Neural progenitor cell (in vitro differentiated cells): ENCODE measurements at regions not wholly inside any gene's neighbourhood (a gene's known extent, or its start where the extent isn't known, plus 50 kb on each side); places are given as distances from the start of the nearest gene placed in this dataset.

ENCODE experiments used
- DNase-seq: peaks from one replicate; pipeline ENCODE4 v3.0.0-alpha.2; 2016; ENCODE audit warnings: low spot score
- H2AFZ ChIP-seq: fragments of 200-600 bp; sonication (generic); replicated peaks from 2 replicates; pipeline ENCODE4 v1.6.1; 2016; ENCODE audit warnings: antibody characterized with exemption
- H3F3A ChIP-seq: fragments of 200-600 bp; sonication (generic); 2 replicates; pipeline ENCODE4 v1.6.1; 2016; ENCODE audit warnings: antibody characterized with exemption, low read depth
- H3K27ac ChIP-seq: fragments of 200-600 bp; sonication (generic); 2 replicates; pipeline ENCODE4 v1.5.1; 2016; ENCODE audit warnings: mild to moderate bottlenecking
- H3K27me3 ChIP-seq: fragments of 200-600 bp; sonication (generic); 2 replicates; pipeline ENCODE4 v1.6.1; 2016; ENCODE audit warnings: mild to moderate bottlenecking, moderate library complexity
- H3K36me3 ChIP-seq: fragments of 200-600 bp; sonication (generic); 2 replicates; pipeline ENCODE4 v1.5.1; 2016
- H3K4me1 ChIP-seq: fragments of 200-600 bp; sonication (generic); 2 replicates; pipeline ENCODE4 v1.6.1; 2016; ENCODE audit warnings: mixed run types
- H3K4me2 ChIP-seq: fragments of 200-600 bp; sonication (generic); 2 replicates; pipeline ENCODE4 v1.6.1; 2016
- H3K4me3 ChIP-seq: fragments of 200-600 bp; sonication (generic); 2 replicates; pipeline ENCODE4 v1.5.1; 2016
- H3K79me2 ChIP-seq: fragments of 200-600 bp; sonication (generic); 2 replicates; pipeline ENCODE4 v1.6.1; 2016; ENCODE audit warnings: low read depth
- H3K9ac ChIP-seq: fragments of 200-600 bp; sonication (generic); 2 replicates; pipeline ENCODE4 v1.6.1; 2016
- H3K9me3 ChIP-seq: fragments of 200-600 bp; sonication (generic); 2 replicates; pipeline ENCODE4 v1.5.1; 2016; ENCODE audit warnings: low read depth
- H4K20me1 ChIP-seq: fragments of 200-600 bp; sonication (generic); 2 replicates; pipeline ENCODE4 v1.6.1; 2016; ENCODE audit warnings: low read depth
- H3K27ac Mint-ChIP-seq: 3 replicates; pipeline ENCODE4 v1.8.0; 2021; ENCODE audit warnings: mixed read lengths
- H3K27me3 Mint-ChIP-seq: 2 replicates; pipeline ENCODE4 v1.8.0; 2022; ENCODE audit warnings: low read depth, mild to moderate bottlenecking, inconsistent platforms, moderate library complexity, mixed read lengths; ENCODE audit not compliant: insufficient read depth
- H3K36me3 Mint-ChIP-seq: 3 replicates; pipeline ENCODE4 v1.8.0; 2021; ENCODE audit warnings: mixed read lengths
- H3K4me1 Mint-ChIP-seq: 3 replicates; pipeline ENCODE4 v1.8.0; 2021; ENCODE audit warnings: mixed read lengths
- H3K4me3 Mint-ChIP-seq: 3 replicates; pipeline ENCODE4 v1.8.0; 2021; ENCODE audit warnings: mild to moderate bottlenecking, moderate library complexity, mixed read lengths
- H3K9me3 Mint-ChIP-seq: 3 replicates; pipeline ENCODE4 v1.8.0; 2020; ENCODE audit warnings: mixed read lengths
- EZH2 ChIP-seq: fragments of 200-600 bp; sonication (generic); IDR thresholded peaks from 2 replicates; pipeline ENCODE4 v1.6.1; 2017; ENCODE audit warnings: antibody characterized with exemption, mild to moderate bottlenecking, moderate library complexity
- EZH2phosphoT487 ChIP-seq: fragments of 200-600 bp; sonication (generic); IDR thresholded peaks from 2 replicates; pipeline ENCODE4 v1.6.1; 2017; ENCODE audit warnings: antibody characterized with exemption
- TF ChIP-seq, protein P1 (sequence below): fragments of 200-600 bp; sonication (generic); IDR thresholded peaks from 2 replicates; pipeline ENCODE4 v1.5.1; 2017; ENCODE audit warnings: antibody characterized with exemption, mild to moderate bottlenecking

- Histone ChIP-seq H3K4me2 (no peak overlapping the region), H4K20me1 (no peaks in the 10 kb centered on the region), H3K4me3 (no peak overlapping the region), H3K36me3 (no peaks in the 10 kb centered on the region), H3K27me3 (no peaks in the 10 kb centered on the region), H3K79me2 (no peaks in the 10 kb centered on the region), H3K27ac (no peak overlapping the region), H3K9me3 (no peaks in the 10 kb centered on the region), H3K4me1 (no peaks in the 10 kb centered on the region), H3K9ac (no peak overlapping the region), H2AFZ (no peak overlapping the region), H3F3A (no peaks in the 10 kb centered on the region)
- H3K36me3 Mint-ChIP-seq = no peaks in the 10 kb centered on the region
- no peak overlapping the region for H3K27ac Mint-ChIP-seq
- no peaks in the 10 kb centered on the region for H3K27me3 Mint-ChIP-seq
- no peak for DNase-seq
- TF ChIP-seq EZH2 = no peak
- TF ChIP-seq, protein P1, sequence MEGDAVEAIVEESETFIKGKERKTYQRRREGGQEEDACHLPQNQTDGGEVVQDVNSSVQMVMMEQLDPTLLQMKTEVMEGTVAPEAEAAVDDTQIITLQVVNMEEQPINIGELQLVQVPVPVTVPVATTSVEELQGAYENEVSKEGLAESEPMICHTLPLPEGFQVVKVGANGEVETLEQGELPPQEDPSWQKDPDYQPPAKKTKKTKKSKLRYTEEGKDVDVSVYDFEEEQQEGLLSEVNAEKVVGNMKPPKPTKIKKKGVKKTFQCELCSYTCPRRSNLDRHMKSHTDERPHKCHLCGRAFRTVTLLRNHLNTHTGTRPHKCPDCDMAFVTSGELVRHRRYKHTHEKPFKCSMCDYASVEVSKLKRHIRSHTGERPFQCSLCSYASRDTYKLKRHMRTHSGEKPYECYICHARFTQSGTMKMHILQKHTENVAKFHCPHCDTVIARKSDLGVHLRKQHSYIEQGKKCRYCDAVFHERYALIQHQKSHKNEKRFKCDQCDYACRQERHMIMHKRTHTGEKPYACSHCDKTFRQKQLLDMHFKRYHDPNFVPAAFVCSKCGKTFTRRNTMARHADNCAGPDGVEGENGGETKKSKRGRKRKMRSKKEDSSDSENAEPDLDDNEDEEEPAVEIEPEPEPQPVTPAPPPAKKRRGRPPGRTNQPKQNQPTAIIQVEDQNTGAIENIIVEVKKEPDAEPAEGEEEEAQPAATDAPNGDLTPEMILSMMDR = no peak
- no peak for TF ChIP-seq EZH2phosphoT487
- no peak overlapping the region for H3K4me3 Mint-ChIP-seq
- no peaks in the 10 kb centered on the region for H3K9me3 Mint-ChIP-seq
- H3K4me1 Mint-ChIP-seq = no peaks in the 10 kb centered on the region
Observed at GRCh38 chr6:48834706-48835105, 628.3 kb downstream of the MMUT start.

DNA sequence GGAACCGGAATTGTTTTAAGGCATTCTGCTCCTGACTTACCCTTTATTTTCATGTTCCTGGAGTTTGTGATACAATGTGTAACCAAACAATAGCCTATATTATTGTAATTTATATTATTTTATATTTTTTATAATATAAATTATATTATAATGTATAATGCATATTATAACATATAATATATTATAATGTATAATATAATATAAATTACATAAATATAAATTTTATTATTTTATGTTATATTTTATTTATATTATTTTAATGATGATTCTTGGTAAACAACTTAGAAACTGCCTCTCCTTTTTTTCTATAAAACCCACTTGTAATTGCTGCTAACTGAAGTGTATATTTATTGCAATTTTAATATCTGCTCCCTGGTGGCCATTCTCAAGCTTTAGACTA is 629.1 kb downstream of the MMUT start:
- no peaks in the 10 kb centered on the region for H3K4me1 Mint-ChIP-seq
- TF ChIP-seq, protein P1 = no peak
- TF ChIP-seq EZH2 (no peak), EZH2phosphoT487 (no peak)

DNA sequence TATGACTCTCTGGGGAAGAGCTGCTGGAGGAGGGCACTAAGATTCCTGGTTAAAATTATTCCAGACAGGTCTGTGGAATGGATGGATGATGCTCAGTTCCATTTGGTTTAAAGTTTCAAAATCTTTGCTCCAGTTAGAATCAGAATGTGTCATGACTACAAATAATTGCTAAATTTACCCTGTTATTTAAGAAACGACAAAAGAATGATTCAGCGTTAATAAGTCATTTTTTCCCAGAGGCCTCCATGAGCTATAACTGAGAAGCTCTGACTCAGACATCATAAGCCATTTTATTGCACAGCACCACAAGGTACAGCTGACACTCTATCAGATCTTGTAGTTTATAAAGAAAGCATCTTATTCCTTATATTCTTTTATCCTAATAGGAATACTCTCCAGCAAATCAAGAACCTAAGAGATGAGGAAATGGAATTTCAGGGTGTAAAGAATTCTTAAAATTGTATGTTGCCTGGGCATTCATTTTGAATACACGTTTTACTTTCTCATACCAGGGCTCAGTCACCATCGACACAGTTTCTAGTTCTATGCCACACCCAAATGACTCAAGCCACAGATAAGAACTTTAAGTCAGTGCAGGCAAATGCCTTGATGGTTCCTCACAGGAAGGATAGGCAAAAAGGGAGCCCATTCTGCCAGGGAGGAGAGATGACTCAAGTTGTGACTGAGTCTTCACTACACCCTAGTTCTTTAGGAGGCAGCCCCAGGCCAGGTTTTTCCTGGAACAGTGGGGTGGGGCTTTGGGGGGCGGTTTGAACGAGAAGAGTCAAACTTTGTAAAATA is 636.0 kb downstream of the MMUT start:
- Histone ChIP-seq H2AFZ (no peak overlapping the region), H3K9me3 (no peaks in the 10 kb centered on the region), H3F3A (no peaks in the 10 kb centered on the region), H3K27ac (no peak overlapping the region), H3K4me3 (no peak overlapping the region), H3K36me3 (no peaks in the 10 kb centered on the region), H3K4me2 (no peak overlapping the region), H3K27me3 (no peaks in the 10 kb centered on the region), H3K79me2 (no peaks in the 10 kb centered on the region), H4K20me1 (no peaks in the 10 kb centered on the region), H3K4me1 (no peaks in the 10 kb centered on the region), H3K9ac (no peak overlapping the region)
- no peaks in the 10 kb centered on the region for H3K27me3 Mint-ChIP-seq
- H3K4me1 Mint-ChIP-seq = no peaks in the 10 kb centered on the region
- H3K9me3 Mint-ChIP-seq = no peaks in the 10 kb centered on the region
- no peak overlapping the region for H3K27ac Mint-ChIP-seq
- H3K36me3 Mint-ChIP-seq = no peaks in the 10 kb centered on the region
- no peak for DNase-seq
- no peak for TF ChIP-seq EZH2phosphoT487
- TF ChIP-seq, protein P1 = no peak
- no peak for TF ChIP-seq EZH2
- H3K4me3 Mint-ChIP-seq = no peak overlapping the region

More for the DNA sequence above, 629.1 kb downstream of the MMUT start:
- Histone ChIP-seq H3K4me2 (no peak overlapping the region), H4K20me1 (no peaks in the 10 kb centered on the region), H2AFZ (no peak overlapping the region), H3K27me3 (no peaks in the 10 kb centered on the region), H3K4me1 (no peaks in the 10 kb centered on the region), H3K36me3 (no peaks in the 10 kb centered on the region), H3K9me3 (no peaks in the 10 kb centered on the region), H3K9ac (no peak overlapping the region), H3F3A (no peaks in the 10 kb centered on the region), H3K79me2 (no peaks in the 10 kb centered on the region), H3K4me3 (no peak overlapping the region), H3K27ac (no peak overlapping the region)
- H3K4me3 Mint-ChIP-seq = no peak overlapping the region
- H3K36me3 Mint-ChIP-seq = no peaks in the 10 kb centered on the region
- DNase-seq = no peak
- no peaks in the 10 kb centered on the region for H3K27me3 Mint-ChIP-seq
- H3K27ac Mint-ChIP-seq = no peak overlapping the region
- no peaks in the 10 kb centered on the region for H3K9me3 Mint-ChIP-seq
